H1 (cell line): ENCODE measurements at regions not wholly inside any gene's neighbourhood (a gene's known extent, or its start where the extent isn't known, plus 50 kb on each side); places are given as distances from the start of the nearest gene placed in this dataset.

Experiments
- CTCF ChIA-PET: fragments of 300-600 bp; sonication (Branson Sonifier 250); formaldehyde crosslinking; loops from one replicate; lab custom pipeline; 2021; ENCODE audit not compliant: partially characterized antibody; lab: Charles Lee
- POLR2A ChIA-PET: fragments of 300-600 bp; sonication (Branson Sonifier 250); formaldehyde crosslinking; loops from one replicate; lab custom pipeline; 2021; ENCODE audit warnings: inconsistent platforms; ENCODE audit not compliant: partially characterized antibody; lab: Charles Lee
- DNase-seq, 2 experiments: peaks; one replicate each; pipeline versions ENCODE4 v3.0.0 to v3.0.0-alpha.2; 2010 to 2022; ENCODE audit warnings: low spot score in 2 of 2, low read depth in 1 of 2, mixed read lengths in 1 of 2
- FAIRE-seq: peaks from 2 replicates; lab custom pipeline; 2011; peaks lifted over from hg19 to GRCh38; lab: Jason Lieb, UNC
- H2AFZ ChIP-seq: 2 replicates; pipeline ENCODE4 v1.8.1; 2012; ENCODE audit warnings: low read length, inconsistent platforms
- H2AK5ac ChIP-seq: 2 replicates; pipeline ENCODE4 v1.6.1; 2013; ENCODE audit warnings: low read depth, low read length
- H2BK120ac ChIP-seq: replicated peaks from 2 replicates; pipeline ENCODE3; 2013; ENCODE audit warnings: low read depth, low read length, inconsistent platforms
- H2BK12ac ChIP-seq: 2 replicates; pipeline ENCODE4 v1.6.1; 2013; ENCODE audit warnings: low read depth, low read length
- H2BK15ac ChIP-seq: 2 replicates; pipeline ENCODE4 v1.6.1; 2013; ENCODE audit warnings: low read length
- H2BK20ac ChIP-seq: 2 replicates; pipeline ENCODE4 v1.6.1; 2013; ENCODE audit warnings: low read length
- H2BK5ac ChIP-seq: 2 replicates; pipeline ENCODE4 v1.6.1; 2013; ENCODE audit warnings: low read depth, low read length
- H3K14ac ChIP-seq: 2 replicates; pipeline ENCODE4 v1.6.1; 2013; ENCODE audit warnings: inconsistent platforms; ENCODE audit not compliant: insufficient read length
- H3K18ac ChIP-seq: 2 replicates; pipeline ENCODE4 v1.6.1; 2013; ENCODE audit warnings: low read length; ENCODE audit errors: extremely low read depth
- H3K23ac ChIP-seq: 2 replicates; pipeline ENCODE4 v1.6.1; 2013; ENCODE audit warnings: inconsistent platforms; ENCODE audit not compliant: insufficient read length
- H3K23me2 ChIP-seq: 2 replicates; pipeline ENCODE4 v1.6.1; 2013; ENCODE audit warnings: low read depth, low read length
- H3K27ac ChIP-seq: 2 replicates; pipeline ENCODE4 v1.6.1; 2011; ENCODE audit warnings: low read depth, low read length, inconsistent platforms
- H3K27me3 ChIP-seq, 4 experiments: replicated peaks in 1 of 4; 1 replicate in 1 of 4; 2 replicates in 3 of 4; pipeline versions ENCODE4 v1.6.1 to v1.8.1; 2011 to 2013; ENCODE audit warnings: low read length in 3 of 4, mild to moderate bottlenecking in 3 of 4, inconsistent platforms in 2 of 4, mixed read lengths in 2 of 4, moderate library complexity in 1 of 4; ENCODE audit not compliant: control insufficient read depth in 3 of 4, insufficient read depth in 3 of 4; ENCODE audit errors: extremely low read depth in 1 of 4
- H3K36me3 ChIP-seq, 4 experiments: 2 replicates each; pipeline versions ENCODE4 v1.6.1 to v1.8.1; 2011 to 2013; ENCODE audit warnings: mild to moderate bottlenecking in 4 of 4, low read length in 3 of 4, moderate library complexity in 2 of 4, control low read depth in 1 of 4, inconsistent platforms in 1 of 4; ENCODE audit not compliant: insufficient read depth in 4 of 4, control insufficient read depth in 2 of 4
- H3K4ac ChIP-seq: replicated peaks from 2 replicates; pipeline ENCODE3; 2013; ENCODE audit warnings: low read length, low read depth, mixed read lengths, inconsistent platforms; ENCODE audit not compliant: insufficient read length
- H3K4me1 ChIP-seq, 4 experiments: replicated peaks in 1 of 4; 1 replicate in 1 of 4; 2 replicates in 3 of 4; pipeline versions ENCODE4 v1.6.1 to v1.8.1; 2011 to 2013; ENCODE audit warnings: low read length in 3 of 4, inconsistent platforms in 2 of 4, mixed read lengths in 1 of 4; ENCODE audit not compliant: insufficient read depth in 4 of 4, control insufficient read depth in 3 of 4
- H3K4me2 ChIP-seq, 2 experiments: 2 replicates each; pipeline versions ENCODE4 v1.6.1 to v1.8.1; 2011 to 2013; ENCODE audit warnings: low read depth in 2 of 2, low read length in 2 of 2, control low read depth in 1 of 2, inconsistent platforms in 1 of 2, mild to moderate bottlenecking in 1 of 2; ENCODE audit not compliant: insufficient read depth in 1 of 2
- H3K4me3 ChIP-seq, 4 experiments: fragments of 200-600, 300-600 bp in 1 of 4; sonication (generic), shearing (Covaris generic), sonication (Bioruptor Twin) in 1 of 4; 2 replicates each; pipeline versions ENCODE4 v1.5.1 to v1.8.1; 2011 to 2016; ENCODE audit warnings: low read length in 4 of 4, low read depth in 3 of 4, control low read depth in 2 of 4, inconsistent platforms in 2 of 4, mild to moderate bottlenecking in 2 of 4, mixed read lengths in 1 of 4, moderate library complexity in 1 of 4; ENCODE audit not compliant: insufficient read depth in 2 of 4; ENCODE audit errors: extremely low read depth in 1 of 4
- H3K56ac ChIP-seq: replicated peaks from 2 replicates; pipeline ENCODE3; 2013; ENCODE audit warnings: low read depth, mild to moderate bottlenecking, mixed read lengths, low read length, inconsistent platforms; ENCODE audit not compliant: insufficient read length
- H3K79me1 ChIP-seq: 2 replicates; pipeline ENCODE4 v1.6.1; 2013; ENCODE audit warnings: low read depth, low read length, control low read depth
- H3K79me2 ChIP-seq, 2 experiments: 2 replicates each; pipeline versions ENCODE4 v1.6.1 to v1.8.1; 2012 to 2013; ENCODE audit warnings: low read length in 2 of 2, mild to moderate bottlenecking in 2 of 2, inconsistent platforms in 1 of 2; ENCODE audit not compliant: insufficient read depth in 2 of 2, control insufficient read depth in 1 of 2
- H3K9ac ChIP-seq, 4 experiments: replicated peaks in 1 of 4; 1 replicate in 1 of 4; 2 replicates in 3 of 4; pipeline versions ENCODE4 v1.6.1 to v1.8.1; 2011 to 2013; ENCODE audit warnings: low read depth in 3 of 4, low read length in 3 of 4, control low read depth in 2 of 4, mild to moderate bottlenecking in 2 of 4, moderate library complexity in 2 of 4, inconsistent platforms in 1 of 4; ENCODE audit errors: extremely low read depth in 1 of 4
- H3K9me3 ChIP-seq, 2 experiments: 2 replicates each; pipeline versions ENCODE4 v1.6.1 to v1.8.1; 2012 to 2013; ENCODE audit warnings: mild to moderate bottlenecking in 2 of 2, moderate library complexity in 2 of 2, control low read depth in 1 of 2, inconsistent platforms in 1 of 2, low read depth in 1 of 2, low read length in 1 of 2, mixed read lengths in 1 of 2; ENCODE audit not compliant: insufficient read depth in 2 of 2
- H4K20me1 ChIP-seq, 2 experiments: replicated peaks in 1 of 2; 2 replicates each; pipeline versions ENCODE3 to v1.8.1; 2011 to 2013; ENCODE audit warnings: inconsistent platforms in 2 of 2, low read length in 2 of 2, mild to moderate bottlenecking in 1 of 2; ENCODE audit not compliant: insufficient read depth in 2 of 2, control insufficient read depth in 1 of 2
- H4K5ac ChIP-seq: 2 replicates; pipeline ENCODE4 v1.6.1; 2013; ENCODE audit warnings: low read length, low read depth, mixed read lengths, inconsistent platforms; ENCODE audit not compliant: insufficient read length
- H4K8ac ChIP-seq: 2 replicates; pipeline ENCODE4 v1.8.0; 2013; ENCODE audit warnings: mild to moderate bottlenecking, moderate library complexity, low read length, inconsistent platforms; ENCODE audit not compliant: insufficient read depth; ENCODE audit errors: extremely low read depth
- H4K91ac ChIP-seq: replicated peaks from 2 replicates; pipeline ENCODE3; 2013; ENCODE audit warnings: low read length, mixed read lengths, inconsistent platforms; ENCODE audit not compliant: insufficient read length
- WGBS, 2 experiments: shearing (Covaris generic) in 1 of 2; methylation state at CpG; one replicate each; pipeline versions ENCODE4 v1.1.6 to v1.1.7; 2013 to 2015; ENCODE audit warnings: low lambda C conversion rate in 2 of 2, mixed read lengths in 2 of 2, inconsistent platforms in 1 of 2, low coverage in 1 of 2, missing lambda C conversion rate in 1 of 2; ENCODE audit not compliant: insufficient replicate concordance in 2 of 2, insufficient coverage in 1 of 2, insufficient read length in 1 of 2; ENCODE audit errors: extremely low coverage in 1 of 2, missing lambda C conversion rate in 1 of 2; 5-methylcytosine and 5-hydroxymethylcytosine counted together

DNA sequence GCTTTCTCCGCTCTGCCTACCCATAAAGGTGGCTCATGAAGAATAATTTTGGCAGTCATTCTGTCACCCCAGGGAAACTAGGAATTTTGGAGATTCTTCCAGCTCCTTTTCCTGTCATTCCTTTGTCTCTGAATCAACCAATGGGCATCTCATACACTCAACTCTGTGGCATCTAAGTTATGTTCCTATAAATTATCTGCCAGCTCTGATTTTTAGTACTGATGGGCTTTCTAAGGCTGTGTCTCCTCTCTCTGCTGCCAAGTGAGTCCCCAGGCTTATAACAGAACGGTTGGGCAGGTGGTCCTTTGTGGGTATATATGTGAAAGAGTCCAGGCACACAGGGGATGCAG, 226.8 kb downstream of the NMUR2 start:
- Histone ChIP-seq H3K9me3 (peaks cover 10 to 13% of the 10 kb centered on the region in 2 experiments), H3K23me2 (no peaks in the 10 kb centered on the region), H2BK20ac (no peak overlapping the region), H3K18ac (no peak overlapping the region), H3K79me2 (no peaks in the 10 kb centered on the region), H3K4ac (no peak overlapping the region), H3K4me1 (peaks cover 0 to 10% (median 4%) of the 10 kb centered on the region in 4 experiments; a peak in 3 of 7 replicates), H3K79me1 (no peaks in the 10 kb centered on the region), H4K8ac (no peak overlapping the region), H3K4me3 (no peak overlapping the region), H3K14ac (no peak overlapping the region), H4K91ac (no peak overlapping the region), H3K56ac (no peak overlapping the region), H2BK5ac (no peak overlapping the region), H4K20me1 (no peaks in the 10 kb centered on the region), H3K4me2 (peak overlapping the region in 1 of 2 experiments; percentile 12; a peak in 1 of 4 replicates), H2BK12ac (no peak overlapping the region), H2AFZ (no peak overlapping the region), H2BK15ac (no peak overlapping the region), H2AK5ac (no peak overlapping the region), H3K27me3 (no peaks in the 10 kb centered on the region), H3K36me3 (0 out of 8 replicates have a peak, but pooled peaks cover 0 to 3% (median 0%) of the 10 kb centered on the region in 4 experiments), H4K5ac (no peak overlapping the region), H3K23ac (no peak overlapping the region), H3K9ac (no peak overlapping the region), H3K27ac (no peak overlapping the region), H2BK120ac (no peak overlapping the region)
- 79% methylated on average over 2 of the region's 2 CpGs; no CpG with 5 or more reads in 1 of the 2 experiments for WGBS, 2 experiments
- ChIA-PET CTCF (interaction anchor here (0.8 to 1.8 kb wide), 3 partner anchors 8 to 283 kb away, joined by 3 to 8 read pairs (median 3); no protein-coding TSS in a partner anchor), POLR2A (no interaction called here)
- FAIRE-seq: no peak
- no peak for DNase-seq
